IMR-90 (cell line): ENCODE measurements at regions not wholly inside any gene's neighbourhood (a gene's known extent, or its start where the extent isn't known, plus 50 kb on each side); places are given as distances from the start of the nearest gene placed in this dataset.

Experiments
- ATAC-seq: fragments of 200-7000 bp; cut with Tn5 transposase; 2 replicates; pipeline ENCODE4 v1.9.1; 2020; ENCODE audit warnings: low read depth, mild to moderate bottlenecking, moderate library complexity
- BruUV-seq: library from RNA; stranded (reverse); fragments of 400-500 nt; replicated peaks from 2 replicates; lab custom pipeline; 2021; lab: Mats Ljungman, UMichigan
- CTCF ChIA-PET: fragments of 300-600 bp; formaldehyde crosslinking; extraction: SDS; loops from one replicate; lab custom pipeline; 2021; ENCODE audit warnings: antibody characterized with exemption; lab: Yijun Ruan, JAX
- POLR2A ChIA-PET: fragments of 300-600 bp; sonication (Branson Sonifier 250); formaldehyde crosslinking; loops from one replicate; lab custom pipeline; 2022; ENCODE audit warnings: antibody characterized with exemption; ENCODE audit not compliant: unreplicated experiment; lab: Charles Lee
- DNase-seq: peaks from one replicate; pipeline ENCODE4 v3.0.0; 2013
- H2AFZ ChIP-seq: replicated peaks from 2 replicates; pipeline ENCODE3; 2013; ENCODE audit warnings: low read length, mild to moderate bottlenecking; ENCODE audit not compliant: poor library complexity
- H2AK5ac ChIP-seq: 2 replicates; pipeline ENCODE4 v1.6.1; 2013; ENCODE audit warnings: low read depth, low read length, inconsistent platforms
- H2AK9ac ChIP-seq: replicated peaks from 2 replicates; pipeline ENCODE3; 2013; ENCODE audit warnings: mild to moderate bottlenecking, low read depth, low read length, moderate library complexity; ENCODE audit not compliant: poor library complexity
- H2BK120ac ChIP-seq: 2 replicates; pipeline ENCODE4 v1.6.1; 2013; ENCODE audit warnings: low read depth, low read length, inconsistent platforms
- H2BK15ac ChIP-seq: 3 replicates; pipeline ENCODE4 v1.6.1; 2013; ENCODE audit warnings: low read depth, low read length, inconsistent platforms
- H2BK20ac ChIP-seq: 2 replicates; pipeline ENCODE4 v1.6.1; 2013; ENCODE audit warnings: low read depth, mild to moderate bottlenecking, inconsistent platforms, low read length, moderate library complexity
- H2BK5ac ChIP-seq: 2 replicates; pipeline ENCODE4 v1.6.1; 2013; ENCODE audit warnings: mild to moderate bottlenecking, low read depth, low read length, inconsistent platforms; ENCODE audit not compliant: poor library complexity, severe bottlenecking
- H3K14ac ChIP-seq: replicated peaks from 2 replicates; pipeline ENCODE4 v1.6.1; 2013; ENCODE audit warnings: low read depth, low read length, inconsistent platforms
- H3K18ac ChIP-seq: 2 replicates; pipeline ENCODE4 v1.6.1; 2013; ENCODE audit warnings: low read depth, low read length, control low read depth
- H3K23ac ChIP-seq: 2 replicates; pipeline ENCODE4 v1.6.1; 2013; ENCODE audit warnings: low read depth, low read length, inconsistent platforms
- H3K27ac ChIP-seq: 2 replicates; pipeline ENCODE4 v1.5.1; 2013; ENCODE audit warnings: mild to moderate bottlenecking, control low read depth, low read length; ENCODE audit not compliant: insufficient read depth
- H3K27me3 ChIP-seq: 2 replicates; pipeline ENCODE4 v1.6.1; 2013; ENCODE audit warnings: low read length; ENCODE audit not compliant: control insufficient read depth, insufficient read depth
- H3K36me3 ChIP-seq: 2 replicates; pipeline ENCODE4 v1.6.1; 2013; ENCODE audit warnings: low read length, mixed read lengths; ENCODE audit not compliant: control insufficient read depth, insufficient read depth
- H3K4ac ChIP-seq: 2 replicates; pipeline ENCODE4 v1.6.1; 2013; ENCODE audit warnings: low read depth, low read length, inconsistent platforms
- H3K4me1 ChIP-seq: 2 replicates; pipeline ENCODE4 v1.6.1; 2013; ENCODE audit warnings: low read length, mixed read lengths; ENCODE audit not compliant: control insufficient read depth, insufficient read depth
- H3K4me2 ChIP-seq: 2 replicates; pipeline ENCODE4 v1.6.1; 2013; ENCODE audit warnings: low read depth, mild to moderate bottlenecking, control low read depth, low read length, moderate library complexity
- H3K4me3 ChIP-seq: 2 replicates; pipeline ENCODE4 v1.5.1; 2013; ENCODE audit warnings: low read depth, mild to moderate bottlenecking, control low read depth, low read length, moderate library complexity; ENCODE audit not compliant: insufficient read depth
- H3K56ac ChIP-seq: 2 replicates; pipeline ENCODE4 v1.6.1; 2013; ENCODE audit warnings: low read length, inconsistent platforms; ENCODE audit not compliant: insufficient read depth; ENCODE audit errors: extremely low read depth
- H3K79me1 ChIP-seq, 2 experiments: 2 replicates each; pipeline ENCODE4 v1.6.1; 2013; ENCODE audit warnings: low read length in 2 of 2, inconsistent platforms in 1 of 2, low read depth in 1 of 2
- H3K9ac ChIP-seq: 2 replicates; pipeline ENCODE4 v1.6.1; 2013; ENCODE audit warnings: low read depth, low read length, control low read depth
- H3K9me1 ChIP-seq: 2 replicates; pipeline ENCODE4 v1.6.1; 2013; ENCODE audit warnings: low read length, inconsistent platforms; ENCODE audit not compliant: insufficient read depth
- H3K9me3 ChIP-seq: 2 replicates; pipeline ENCODE4 v1.6.1; 2013; ENCODE audit warnings: low read length; ENCODE audit not compliant: control insufficient read depth, insufficient read depth
- H4K20me1 ChIP-seq: 2 replicates; pipeline ENCODE4 v1.6.1; 2013; ENCODE audit warnings: low read length, inconsistent platforms; ENCODE audit not compliant: insufficient read depth
- H4K5ac ChIP-seq: 2 replicates; pipeline ENCODE4 v1.6.1; 2013; ENCODE audit warnings: mild to moderate bottlenecking, low read depth, low read length, control low read depth
- H4K8ac ChIP-seq, 2 experiments: 2 replicates each; pipeline ENCODE4 v1.6.1; 2013; ENCODE audit warnings: low read depth in 2 of 2, low read length in 2 of 2, control low read depth in 1 of 2, inconsistent platforms in 1 of 2
- H4K91ac ChIP-seq: 2 replicates; pipeline ENCODE4 v1.6.1; 2013; ENCODE audit warnings: low read depth, low read length, inconsistent platforms; ENCODE audit not compliant: insufficient read depth
- BHLHE40 ChIP-seq: fragments of 150-350 bp; IDR thresholded peaks from 2 replicates; pipeline ENCODE4 v1.6.1; 2016; ENCODE audit warnings: mild to moderate bottlenecking, low read depth, low read length
- CEBPB ChIP-seq: IDR thresholded peaks from 2 replicates; pipeline ENCODE4 v1.6.1; 2012; ENCODE audit warnings: low read depth, low read length, improper control_type of control experiment
- CHD1 ChIP-seq: IDR thresholded peaks from 2 replicates; pipeline ENCODE4 v1.6.1; 2012; ENCODE audit warnings: low read depth, low read length, improper control_type of control experiment
- MAZ ChIP-seq: IDR thresholded peaks from 2 replicates; pipeline ENCODE4 v1.6.1; 2012; ENCODE audit warnings: low read depth, mild to moderate bottlenecking, low read length, improper control_type of control experiment, moderate library complexity, borderline replicate concordance
- MXI1 ChIP-seq: IDR thresholded peaks from 2 replicates; pipeline ENCODE4 v1.6.1; 2012; ENCODE audit warnings: low read depth, mild to moderate bottlenecking, low read length, moderate library complexity, borderline replicate concordance
- NFE2L2 ChIP-seq: fragments of 150-350 bp; IDR thresholded peaks from 2 replicates; pipeline ENCODE4 v1.6.1; 2016; ENCODE audit warnings: low read depth, mild to moderate bottlenecking, low read length
- RCOR1 ChIP-seq: IDR thresholded peaks from 2 replicates; pipeline ENCODE4 v1.6.1; 2012; ENCODE audit warnings: mild to moderate bottlenecking, low read length, improper control_type of control experiment; ENCODE audit not compliant: insufficient replicate concordance
- SMC3 ChIP-seq: fragments of 150-350 bp; IDR thresholded peaks from 2 replicates; pipeline ENCODE4 v1.6.1; 2016; ENCODE audit warnings: low read depth, mild to moderate bottlenecking, antibody characterized with exemption, low read length, moderate library complexity
- WGBS, 2 experiments: methylation state at CpG; one replicate each; pipeline versions ENCODE4 v1.1.5 to v1.1.7; 2013; ENCODE audit warnings: missing lambda C conversion rate in 2 of 2; ENCODE audit not compliant: insufficient read length in 1 of 2; ENCODE audit errors: extremely low coverage in 2 of 2; 5-methylcytosine and 5-hydroxymethylcytosine counted together
- dilution Hi-C: fragments of 300-500 bp; cut with HindIII; formaldehyde crosslinking; loops from one replicate; pipeline ENCODE4 v1.14.3; 2018; ENCODE audit warnings: low sequenced_read_pairs; ENCODE audit not compliant: unreplicated experiment
- in situ Hi-C: fragments of 300-500 bp; cut with MboI; formaldehyde crosslinking; loops from 3 replicates; pipeline ENCODE4 v1.14.3; 2019; ENCODE audit warnings: low sequenced_read_pairs, inconsistent platforms, mixed read lengths
- intact Hi-C: fragments of 100-400 bp; cut with micrococcal nuclease; formaldehyde crosslinking; loops from 2 replicates; pipeline ENCODE4 v1.10.0; 2022
- TF ChIP-seq, protein P1 (sequence below): conservative IDR thresholded peaks from 2 replicates; pipeline ENCODE4 v1.5.1; 2012; ENCODE audit warnings: mild to moderate bottlenecking, low read depth, low read length, improper control_type of control experiment

- H3K27me3 ChIP-seq, result no peaks in the 10 kb centered on the region
- H3K4me1 ChIP-seq, result no peaks in the 10 kb centered on the region
Observed at GRCh38 chr12:92045852-92046251, 99.8 kb downstream of the BTG1 start.

More at GRCh38 chr12:92045852-92046251, 99.8 kb downstream of the BTG1 start:
- Histone ChIP-seq H4K8ac (no peak overlapping the region), H2AK5ac (no peak overlapping the region), H2AK9ac (no peak overlapping the region), H2BK5ac (no peak overlapping the region), H3K9ac (no peak overlapping the region), H3K9me1 (peaks cover 2% of the 10 kb centered on the region; the same call in 1 of the 2 replicates), H3K14ac (no peak overlapping the region), H3K18ac (no peak overlapping the region), H3K79me1 (no peaks in the 10 kb centered on the region), H3K4ac (no peak overlapping the region), H2BK15ac (no peak overlapping the region), H3K4me3 (no peak overlapping the region), H2BK120ac (no peak overlapping the region), H3K23ac (no peak overlapping the region), H4K20me1 (no peaks in the 10 kb centered on the region), H3K56ac (no peak overlapping the region), H4K91ac (no peak overlapping the region), H3K4me2 (no peak overlapping the region), H3K9me3 (no peaks in the 10 kb centered on the region), H3K27ac (no peak overlapping the region), H2BK20ac (no peak overlapping the region), H4K5ac (no peak overlapping the region), H2AFZ (no peak overlapping the region), H3K36me3 (no peaks in the 10 kb centered on the region)
- DNase-seq, result no peak
- TF ChIP-seq CEBPB, result no peak
- TF ChIP-seq SMC3, result no peak
- no peak for TF ChIP-seq CHD1
- no peak for TF ChIP-seq RCOR1
- no peak for TF ChIP-seq BHLHE40
- no peak for TF ChIP-seq MAZ
- TF ChIP-seq NFE2L2, result no peak
- TF ChIP-seq, protein P1, sequence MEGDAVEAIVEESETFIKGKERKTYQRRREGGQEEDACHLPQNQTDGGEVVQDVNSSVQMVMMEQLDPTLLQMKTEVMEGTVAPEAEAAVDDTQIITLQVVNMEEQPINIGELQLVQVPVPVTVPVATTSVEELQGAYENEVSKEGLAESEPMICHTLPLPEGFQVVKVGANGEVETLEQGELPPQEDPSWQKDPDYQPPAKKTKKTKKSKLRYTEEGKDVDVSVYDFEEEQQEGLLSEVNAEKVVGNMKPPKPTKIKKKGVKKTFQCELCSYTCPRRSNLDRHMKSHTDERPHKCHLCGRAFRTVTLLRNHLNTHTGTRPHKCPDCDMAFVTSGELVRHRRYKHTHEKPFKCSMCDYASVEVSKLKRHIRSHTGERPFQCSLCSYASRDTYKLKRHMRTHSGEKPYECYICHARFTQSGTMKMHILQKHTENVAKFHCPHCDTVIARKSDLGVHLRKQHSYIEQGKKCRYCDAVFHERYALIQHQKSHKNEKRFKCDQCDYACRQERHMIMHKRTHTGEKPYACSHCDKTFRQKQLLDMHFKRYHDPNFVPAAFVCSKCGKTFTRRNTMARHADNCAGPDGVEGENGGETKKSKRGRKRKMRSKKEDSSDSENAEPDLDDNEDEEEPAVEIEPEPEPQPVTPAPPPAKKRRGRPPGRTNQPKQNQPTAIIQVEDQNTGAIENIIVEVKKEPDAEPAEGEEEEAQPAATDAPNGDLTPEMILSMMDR, result no peak
- no peak for TF ChIP-seq MXI1
- POLR2A ChIA-PET, result no interaction called here
- intact Hi-C loops (no loop called here), dilution Hi-C loops (no loop called here), in situ Hi-C loops (no loop called here)
- CTCF ChIA-PET, result no interaction called here
- ATAC-seq, result no peak
- no TSS peak for BruUV-seq
- no CpG with 5 or more reads among the region's 2 CpGs for WGBS, 2 experiments
